ENCODE measurements at regions not wholly inside any gene's neighbourhood (a gene's known extent, or its start where the extent isn't known, plus 50 kb on each side); places are given as distances from the start of the nearest gene placed in this dataset.

- no peak overlapping the region for H3K9ac ChIP-seq (ENCODE audit: low read depth, low read length)
- H4K20me1 ChIP-seq (ENCODE audit: insufficient read depth, low read length): no peaks in the 10 kb centered on the region
- H3K9me3 ChIP-seq (ENCODE audit: insufficient read depth, low read length, severe bottlenecking): peaks cover 34% of the 10 kb centered on the region
- H2AFZ ChIP-seq (ENCODE audit: low read depth, low read length): no peak overlapping the region
- ATAC-seq (ENCODE audit: insufficient read depth, low read depth) (no peak; the same call in 2 of the 3 replicates), DNase-seq (no peak)
- H3K27me3 ChIP-seq (ENCODE audit: insufficient read depth, low read length, poor library complexity): no peaks in the 10 kb centered on the region
- no peaks in the 10 kb centered on the region for H3K4me1 ChIP-seq (ENCODE audit: insufficient read depth, low read length)
- no peaks in the 10 kb centered on the region for H3K79me2 ChIP-seq (ENCODE audit: insufficient read depth, low read length)
- no peak overlapping the region for H3K27ac ChIP-seq (ENCODE audit: low read length)
- TF ChIP-seq CTCF (IDR thresholded peaks at IDR 0.05; ENCODE audit: borderline replicate concordance, extremely low read depth, low read length, poor library complexity, severe bottlenecking) (no peak), EZH2 (IDR thresholded peaks at IDR 0.05; ENCODE audit: borderline replicate concordance, low read depth, low read length, severe bottlenecking) (no peak)
- 0 out of 2 replicates have a peak, but pooled peaks cover 3% of the 10 kb centered on the region for H3K36me3 ChIP-seq (ENCODE audit: insufficient read depth, low read length)
- H3K4me2 ChIP-seq (ENCODE audit: insufficient read depth, low read length): no peak overlapping the region
- H3K4me3 ChIP-seq (ENCODE audit: low read depth in 1 of 2, low read length in 2 of 2): no peak overlapping the region
Observed at GRCh38 chr4:130736436-130737185, 1640.7 kb downstream of the C4orf33 start.

GRCh38 chr4:130738233-130738632, 1642.3 kb downstream of the C4orf33 start:
- DNase-seq (no peak), ATAC-seq (ENCODE audit: insufficient read depth, low read depth) (no peak)

GRCh38 chr4:130747842-130748241, 1651.9 kb downstream of the C4orf33 start:
- no peak overlapping the region for H3K9ac ChIP-seq (ENCODE audit: low read depth, low read length)
- H3K27me3 ChIP-seq (ENCODE audit: insufficient read depth, low read length, poor library complexity): no peaks in the 10 kb centered on the region
- no peaks in the 10 kb centered on the region for H3K4me1 ChIP-seq (ENCODE audit: insufficient read depth, low read length)
- H2AFZ ChIP-seq (ENCODE audit: low read depth, low read length): no peak overlapping the region; the same call in 1 of the 2 replicates
- ATAC-seq (ENCODE audit: insufficient read depth, low read depth) (peak; percentile 47; the same call in 1 of the 3 replicates), DNase-seq (no peak)
- H3K9me3 ChIP-seq (ENCODE audit: insufficient read depth, low read length, severe bottlenecking): no peaks in the 10 kb centered on the region
- H3K27ac ChIP-seq (ENCODE audit: low read length): no peak overlapping the region
- TF ChIP-seq CTCF (IDR thresholded peaks at IDR 0.05; ENCODE audit: borderline replicate concordance, extremely low read depth, low read length, poor library complexity, severe bottlenecking) (peak; percentile 55), EZH2 (IDR thresholded peaks at IDR 0.05; ENCODE audit: borderline replicate concordance, low read depth, low read length, severe bottlenecking) (no peak)
- H3K4me2 ChIP-seq (ENCODE audit: insufficient read depth, low read length): no peak overlapping the region
- no peak overlapping the region for H3K4me3 ChIP-seq (ENCODE audit: low read depth in 1 of 2, low read length in 2 of 2)
- no peaks in the 10 kb centered on the region for H4K20me1 ChIP-seq (ENCODE audit: insufficient read depth, low read length)
- no peaks in the 10 kb centered on the region for H3K36me3 ChIP-seq (ENCODE audit: insufficient read depth, low read length)
- H3K79me2 ChIP-seq (ENCODE audit: insufficient read depth, low read length): no peaks in the 10 kb centered on the region

More at GRCh38 chr4:130738233-130738632, 1642.3 kb downstream of the C4orf33 start:
- peaks cover 34% of the 10 kb centered on the region for H3K9me3 ChIP-seq (ENCODE audit: insufficient read depth, low read length, severe bottlenecking)
- no peak overlapping the region for H3K27ac ChIP-seq (ENCODE audit: low read length)
- H3K4me3 ChIP-seq (ENCODE audit: low read depth in 1 of 2, low read length in 2 of 2): no peak overlapping the region
- no peak overlapping the region for H2AFZ ChIP-seq (ENCODE audit: low read depth, low read length)
- no peaks in the 10 kb centered on the region for H3K27me3 ChIP-seq (ENCODE audit: insufficient read depth, low read length, poor library complexity)
- TF ChIP-seq EZH2 (IDR thresholded peaks at IDR 0.05; ENCODE audit: borderline replicate concordance, low read depth, low read length, severe bottlenecking) (no peak), CTCF (IDR thresholded peaks at IDR 0.05; ENCODE audit: borderline replicate concordance, extremely low read depth, low read length, poor library complexity, severe bottlenecking) (no peak)
- no peaks in the 10 kb centered on the region for H4K20me1 ChIP-seq (ENCODE audit: insufficient read depth, low read length)
- H3K79me2 ChIP-seq (ENCODE audit: insufficient read depth, low read length): no peaks in the 10 kb centered on the region
- H3K4me1 ChIP-seq (ENCODE audit: insufficient read depth, low read length): no peaks in the 10 kb centered on the region
- H3K36me3 ChIP-seq (ENCODE audit: insufficient read depth, low read length): 0 out of 2 replicates have a peak, but pooled peaks cover 3% of the 10 kb centered on the region
- H3K4me2 ChIP-seq (ENCODE audit: insufficient read depth, low read length): no peak overlapping the region
- no peak overlapping the region for H3K9ac ChIP-seq (ENCODE audit: low read depth, low read length)

Measured in DND-41 (cell line).